Stomach (tissue), 8 donors: ENCODE measurements at regions not wholly inside any gene's neighbourhood (a gene's known extent, or its start where the extent isn't known, plus 50 kb on each side); places are given as distances from the start of the nearest gene placed in this dataset.

Experiments used
- DNase-seq, 2 donors: peaks; one replicate each; pipeline versions ENCODE4 v3.0.0 to v3.0.0-alpha.2; 2013 to 2019
- H3K27ac ChIP-seq, 5 donors: fragments of 200-600 bp in 4 of 5; sonication (generic) in 4 of 5; one replicate each; pipeline ENCODE4 v1.5.1; 2013 to 2019; ENCODE audit warnings: mild to moderate bottlenecking in 1 of 5, moderate library complexity in 1 of 5
- H3K27me3 ChIP-seq, 3 donors: fragments of 200-600 bp; sonication (generic); one replicate each; pipeline ENCODE4 v1.5.1; 2017 to 2019; ENCODE audit warnings: mixed run types in 1 of 3
- H3K36me3 ChIP-seq, 4 donors: fragments of 200-600 bp; sonication (generic); 1 replicate in 3 of 4; 2 replicates in 1 of 4; pipeline ENCODE4 v1.5.1; 2016 to 2019
- H3K4me1 ChIP-seq, 4 donors: fragments of 200-600 bp; sonication (generic); one replicate each; pipeline ENCODE4 v1.5.1; 2016 to 2019
- H3K4me3 ChIP-seq, 4 donors: fragments of 200-600 bp; sonication (generic) in 3 of 4; one replicate each; pipeline ENCODE4 v1.5.1; 2016 to 2019; ENCODE audit warnings: mild to moderate bottlenecking in 1 of 4
- H3K9me3 ChIP-seq, 4 donors: fragments of 200-600 bp; sonication (generic); one replicate each; pipeline ENCODE4 v1.5.1; 2016 to 2019
- CTCF ChIP-seq, 7 experiments: fragments of 450-650 bp in 4 of 7; fragments of 200-600 bp in 3 of 7; sonication (generic) in 3 of 7; IDR thresholded peaks; one replicate each; pipeline ENCODE4 v1.5.1; 2016 to 2019; ENCODE audit warnings: antibody characterized with exemption in 7 of 7, control low read depth in 2 of 7, mild to moderate bottlenecking in 1 of 7
- EP300 ChIP-seq: sonication (generic); formaldehyde crosslinking; IDR thresholded peaks from one replicate; pipeline ENCODE4 v1.6.1; 2017; ENCODE audit warnings: antibody characterized with exemption
- POLR2A ChIP-seq, 4 donors: fragments of 450-650 bp; IDR thresholded peaks; one replicate each; pipeline ENCODE4 v1.6.1; 2016; ENCODE audit warnings: antibody characterized with exemption in 4 of 4, control low read depth in 2 of 4, mild to moderate bottlenecking in 1 of 4, moderate library complexity in 1 of 4
- POLR2AphosphoS5 ChIP-seq, 3 donors: sonication (generic); formaldehyde crosslinking; IDR thresholded peaks; one replicate each; pipeline ENCODE4 v1.6.1; 2016; ENCODE audit warnings: antibody characterized with exemption in 3 of 3
- WGBS, 5 donors: extraction: QIAGEN DNeasy Blood & Tissue Kit in 3 of 5; methylation state at CpG; one replicate each; pipeline versions ENCODE4 v1.1.5 to v1.1.7; 2013 to 2018; 5-methylcytosine and 5-hydroxymethylcytosine counted together
- intact Hi-C: fragments of 100-400 bp; cut with DNase I; formaldehyde crosslinking; loops from one replicate; pipeline ENCODE4 v1.15.1; 2023; ENCODE audit warnings: low total_unique reads
- donor health status: healthy with polysubstance abuse.
- donor health status: Bipolar disorder and iron deficiency.
- donor health status: healthy.

GRCh38 chr2:66771359-66771976 is 336.5 kb downstream of the MEIS1 start:
- intact Hi-C loops: no loop called here
- no peaks in the 10 kb centered on the region for H3K4me1 ChIP-seq
- H3K9me3 ChIP-seq: no peaks in the 10 kb centered on the region
- no peaks in the 10 kb centered on the region for H3K36me3 ChIP-seq
- no peak for DNase-seq
- H3K4me3 ChIP-seq: no peak overlapping the region
- 72 to 90% (median 82%) methylated on average over 1 of the region's 1 CpG for WGBS, 5 donors
- no peak for TF ChIP-seq EP300
- no peak for TF ChIP-seq CTCF (IDR thresholded peaks at IDR 0.05)
- no peak for TF ChIP-seq POLR2A (IDR thresholded peaks at IDR 0.05)
- TF ChIP-seq POLR2AphosphoS5 (IDR thresholded peaks at IDR 0.05): no peak
- no peak overlapping the region for H3K27ac ChIP-seq
- no peaks in the 10 kb centered on the region for H3K27me3 ChIP-seq

GRCh38 chr2:66772618-66773017 is 337.7 kb downstream of the MEIS1 start:
- DNase-seq: no peak
- 22 to 78% (median 33%) methylated on average over 1 of the region's 1 CpG for WGBS, 5 donors
- no peak overlapping the region for H3K4me3 ChIP-seq
- no peaks in the 10 kb centered on the region for H3K9me3 ChIP-seq
- no peaks in the 10 kb centered on the region for H3K27me3 ChIP-seq
- intact Hi-C loops: no loop called here
- no peak for TF ChIP-seq EP300
- TF ChIP-seq CTCF (IDR thresholded peaks at IDR 0.05): no peak
- TF ChIP-seq POLR2A (IDR thresholded peaks at IDR 0.05): no peak
- TF ChIP-seq POLR2AphosphoS5 (IDR thresholded peaks at IDR 0.05): no peak
- no peaks in the 10 kb centered on the region for H3K36me3 ChIP-seq
- H3K27ac ChIP-seq: no peak overlapping the region
- no peaks in the 10 kb centered on the region for H3K4me1 ChIP-seq

- Histone ChIP-seq H3K36me3 (no peaks in the 10 kb centered on the region), H3K27me3 (no peaks in the 10 kb centered on the region), H3K9me3 (no peaks in the 10 kb centered on the region), H3K27ac (no peak overlapping the region), H3K4me1 (no peaks in the 10 kb centered on the region), H3K4me3 (no peak overlapping the region)
- no peak for DNase-seq
- intact Hi-C loops: no loop called here
- TF ChIP-seq EP300 (no peak), CTCF (IDR thresholded peaks at IDR 0.05) (no peak), POLR2AphosphoS5 (IDR thresholded peaks at IDR 0.05) (no peak), POLR2A (IDR thresholded peaks at IDR 0.05) (no peak)
- 39 to 68% (median 61%) methylated on average over 3 to 4 of the region's 4 CpGs for WGBS, 5 donors
These were observed 341.0 kb downstream of the MEIS1 start for GRCh38 chr2:66775730-66776422.

GRCh38 chr2:66781804-66782203 is 346.9 kb downstream of the MEIS1 start:
- DNase-seq: no peak
- intact Hi-C loops: no loop called here
- Histone ChIP-seq H3K4me3 (no peak overlapping the region), H3K4me1 (no peaks in the 10 kb centered on the region), H3K36me3 (no peaks in the 10 kb centered on the region), H3K27me3 (no peaks in the 10 kb centered on the region), H3K9me3 (no peaks in the 10 kb centered on the region), H3K27ac (no peak overlapping the region)
- WGBS, 5 donors: 83 to 92% (median 85%) methylated on average over 4 of the region's 4 CpGs
- no peak for TF ChIP-seq EP300
- TF ChIP-seq POLR2A (IDR thresholded peaks at IDR 0.05): no peak
- TF ChIP-seq CTCF (IDR thresholded peaks at IDR 0.05): no peak
- TF ChIP-seq POLR2AphosphoS5 (IDR thresholded peaks at IDR 0.05): no peak
